ENCODE measurements at regions not wholly inside any gene's neighbourhood (a gene's known extent, or its start where the extent isn't known, plus 50 kb on each side); places are given as distances from the start of the nearest gene placed in this dataset.

DNA sequence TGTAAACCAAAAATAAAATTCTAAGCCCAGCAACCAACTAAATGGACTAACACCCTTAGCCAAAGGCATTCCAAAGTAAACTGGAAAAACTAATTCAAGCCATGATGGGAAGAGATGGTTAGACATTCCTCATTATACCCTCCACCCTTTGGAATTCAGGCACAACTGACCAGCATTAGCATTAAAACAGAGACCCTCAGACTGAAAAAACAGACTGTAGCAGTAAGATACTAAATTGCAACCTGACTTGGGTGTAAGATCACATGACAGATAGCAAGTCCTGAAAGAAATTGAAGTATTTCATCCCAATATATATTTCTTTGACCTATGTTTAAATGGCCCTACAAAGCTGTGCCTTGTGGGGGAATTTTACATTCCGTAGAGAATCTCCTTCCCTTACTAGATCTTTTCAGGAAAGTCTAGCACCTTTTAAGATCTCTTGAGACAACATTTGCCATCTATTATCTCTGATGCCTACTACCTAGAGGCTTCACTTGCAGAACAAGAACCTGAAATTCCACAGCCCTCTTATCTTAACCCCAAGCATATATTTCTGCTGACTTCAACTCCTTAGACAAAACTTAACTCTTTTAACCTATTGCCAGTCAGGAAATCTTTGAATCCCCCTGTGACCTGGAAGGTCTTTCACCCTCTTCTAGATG lies 750.2 kb upstream of the IGFBP3 start:
- DNase-seq (ENCODE audit: low spot score) = no peak

DNA sequence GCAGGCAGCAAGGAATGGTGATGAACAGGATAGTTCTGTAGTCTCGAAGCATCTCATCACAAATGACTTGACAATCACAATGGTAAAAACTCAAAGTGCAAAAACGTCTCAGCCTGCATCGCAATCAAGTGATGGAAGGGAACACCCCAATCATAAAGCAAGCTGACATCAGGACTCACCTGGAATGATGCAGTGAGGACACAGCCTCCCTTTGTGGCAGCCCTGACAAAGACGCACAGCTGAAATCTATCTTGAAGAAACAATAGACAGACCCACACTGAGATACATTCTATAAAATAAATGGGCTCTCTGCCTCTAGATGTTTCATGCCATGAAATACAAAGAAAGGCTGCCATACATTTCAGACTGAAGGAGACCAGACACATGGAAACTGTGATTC lies 748.0 kb upstream of the IGFBP3 start:
- no peak for DNase-seq (ENCODE audit: low spot score)

DNA sequence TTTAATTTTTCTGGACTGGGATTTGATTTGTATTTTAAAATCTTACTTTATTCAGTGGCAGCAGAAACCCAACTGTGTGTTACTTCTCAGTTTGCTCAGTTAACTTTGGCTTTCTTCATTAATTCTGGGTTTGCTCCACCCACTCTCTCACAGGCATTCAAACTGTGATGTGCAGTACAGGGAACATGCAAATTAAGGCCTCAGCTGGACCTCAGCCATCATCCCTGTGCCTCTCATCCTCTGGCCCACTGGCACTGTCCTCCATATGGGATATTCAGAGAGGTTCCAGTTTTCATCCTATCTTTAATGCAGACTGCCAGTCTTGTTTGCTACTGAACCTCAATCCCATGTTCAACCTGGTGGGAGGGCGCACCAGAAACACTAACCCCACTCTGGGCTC lies 743.4 kb upstream of the IGFBP3 start:
- DNase-seq (ENCODE audit: low spot score) = no peak

DNA sequence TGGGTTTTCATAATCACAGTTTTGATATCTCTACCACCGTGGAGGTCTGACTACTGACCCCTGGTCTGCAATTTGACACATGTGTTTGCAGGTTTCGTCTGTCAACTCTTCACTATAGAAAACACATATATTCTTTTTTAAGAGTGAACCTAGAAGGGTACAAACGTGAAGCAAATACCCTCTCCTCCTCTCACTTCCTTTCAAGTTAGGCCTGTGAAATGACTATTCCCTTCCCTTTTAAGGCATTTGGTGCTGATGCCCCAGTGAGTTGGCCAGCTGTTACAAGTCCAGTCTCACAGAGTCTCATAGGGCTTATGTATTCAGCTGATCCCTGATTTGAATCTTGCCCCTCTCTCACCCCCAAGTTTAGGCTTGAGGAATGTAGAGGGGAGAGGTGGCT lies 742.0 kb upstream of the IGFBP3 start:
- no peak for DNase-seq (ENCODE audit: low spot score)

DNA sequence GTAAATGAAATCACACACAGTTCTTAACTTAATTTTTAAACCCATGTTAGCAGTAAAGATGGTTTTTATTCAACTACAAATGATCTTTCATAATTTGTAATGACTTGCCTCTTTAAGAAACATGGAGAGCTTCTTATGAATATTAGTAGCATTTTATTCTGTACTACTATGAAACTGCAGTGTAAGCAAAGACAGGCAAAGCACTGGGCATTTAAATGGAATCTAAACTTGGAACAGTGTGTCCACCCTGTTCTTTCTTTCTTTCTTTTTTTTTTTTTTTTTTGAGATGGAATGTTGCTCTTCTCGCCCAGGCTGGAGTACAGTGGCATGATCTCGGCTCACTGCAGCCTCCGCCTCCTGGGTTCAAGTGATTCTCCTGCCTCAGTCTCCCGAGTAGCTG lies 740.4 kb upstream of the IGFBP3 start:
- DNase-seq (ENCODE audit: low spot score) = no peak

DNA sequence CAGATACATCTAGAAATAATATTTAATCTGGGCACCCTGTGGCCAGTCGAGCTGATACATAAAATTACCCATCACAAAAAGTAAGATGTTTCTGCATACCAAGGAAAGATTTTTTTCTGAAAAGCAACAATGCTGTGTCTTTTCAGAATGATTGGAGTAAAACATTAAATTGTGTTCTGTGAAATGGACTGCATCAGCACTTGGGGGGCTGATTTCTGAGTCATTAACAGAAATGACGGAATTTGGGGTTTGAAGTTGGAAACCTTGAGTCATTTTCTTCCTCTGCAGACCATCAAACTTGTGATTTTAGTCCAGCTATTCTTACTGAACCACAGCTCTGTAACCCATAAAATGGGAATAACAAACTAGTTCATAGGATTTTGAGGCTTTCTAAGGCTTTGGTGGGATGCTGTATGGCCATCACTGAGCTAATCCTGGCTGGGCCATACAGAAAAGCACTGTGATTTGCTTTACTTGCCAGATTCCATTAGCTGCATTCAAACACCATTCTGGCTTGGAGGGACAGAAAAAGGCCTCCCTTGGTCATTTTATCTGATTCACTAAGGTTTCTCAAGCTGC lies 739.4 kb upstream of the IGFBP3 start:
- DNase-seq (ENCODE audit: low spot score) = no peak

DNA sequence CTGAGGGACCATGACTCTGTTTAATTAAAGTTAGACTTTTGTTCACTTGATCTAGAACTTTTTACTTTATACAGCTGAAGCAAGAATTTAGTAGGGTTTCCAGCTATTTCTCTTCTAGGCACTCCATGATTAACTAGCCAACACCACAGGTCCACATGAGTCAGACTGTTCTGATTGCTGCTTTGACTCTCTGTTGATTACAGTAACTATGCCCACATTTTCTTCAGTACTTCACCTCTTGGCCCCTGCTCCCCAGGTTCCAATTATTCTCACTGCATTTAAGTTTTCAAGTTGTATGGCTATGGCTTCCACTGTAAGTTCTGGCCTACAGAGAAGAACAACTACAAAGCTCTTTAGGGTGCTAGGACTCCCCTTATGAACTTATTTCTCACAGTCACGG lies 737.2 kb upstream of the IGFBP3 start:
- no peak for DNase-seq (ENCODE audit: low spot score)

DNA sequence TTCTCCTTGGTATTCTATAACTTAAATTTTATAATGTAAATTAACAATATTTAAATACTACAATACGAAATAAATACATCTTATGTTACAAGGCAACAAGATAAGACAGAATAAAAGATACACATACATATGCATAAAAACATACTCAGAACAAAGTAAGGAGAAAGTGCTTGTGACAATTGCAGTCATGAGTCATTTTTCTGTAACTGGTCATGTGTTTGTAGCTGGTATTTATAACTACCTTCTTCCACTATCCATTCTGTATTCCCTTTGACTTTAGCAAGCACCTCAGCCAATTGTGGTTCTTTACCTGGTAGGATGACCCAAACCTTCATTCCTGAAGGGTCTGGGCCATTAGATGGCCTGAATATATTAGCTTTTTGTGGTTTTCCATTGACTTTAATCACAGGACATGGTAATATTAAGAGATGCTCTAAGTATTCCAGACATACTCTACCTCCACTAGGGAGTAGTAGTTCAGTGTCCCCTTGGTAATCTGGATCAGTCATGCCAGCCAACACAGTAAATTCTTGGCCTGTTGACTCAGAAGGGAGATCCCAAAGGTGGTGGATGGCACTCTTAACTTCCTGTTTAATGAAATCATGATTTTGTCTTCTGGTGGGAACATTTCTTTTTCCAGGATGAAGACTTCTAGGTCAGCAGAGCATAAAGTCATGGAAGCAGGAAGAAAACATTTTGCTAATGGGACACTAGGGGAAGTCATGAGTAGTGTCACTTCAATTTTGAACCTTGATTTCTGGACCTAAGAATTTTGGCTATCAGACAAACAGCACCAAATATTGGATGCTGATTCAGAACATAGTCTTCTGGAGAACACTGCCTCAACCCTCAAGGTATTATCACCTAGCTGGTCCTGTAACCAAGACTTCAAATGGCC lies 733.7 kb upstream of the IGFBP3 start:
- DNase-seq (ENCODE audit: low spot score) = no peak

DNA sequence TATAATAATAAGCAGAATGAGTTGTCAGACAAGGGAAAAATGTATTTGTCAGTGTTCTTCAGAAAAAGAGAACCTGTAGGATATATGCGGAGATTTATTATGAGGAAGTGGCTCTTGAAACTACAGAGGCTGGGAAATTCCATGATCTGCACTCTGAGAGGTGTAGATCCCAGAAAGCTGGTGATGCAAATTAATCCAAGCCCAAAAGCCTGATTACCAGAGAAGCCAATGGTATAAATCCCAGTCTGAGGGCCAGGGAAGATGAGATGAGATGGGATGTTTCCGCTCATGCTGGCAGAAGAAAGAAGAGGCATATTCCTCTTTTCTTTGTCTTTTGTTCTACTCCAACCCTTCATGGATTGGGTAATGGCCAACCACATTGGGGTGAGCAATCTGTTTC lies 732.8 kb upstream of the IGFBP3 start:
- no peak for DNase-seq (ENCODE audit: low spot score)

DNA sequence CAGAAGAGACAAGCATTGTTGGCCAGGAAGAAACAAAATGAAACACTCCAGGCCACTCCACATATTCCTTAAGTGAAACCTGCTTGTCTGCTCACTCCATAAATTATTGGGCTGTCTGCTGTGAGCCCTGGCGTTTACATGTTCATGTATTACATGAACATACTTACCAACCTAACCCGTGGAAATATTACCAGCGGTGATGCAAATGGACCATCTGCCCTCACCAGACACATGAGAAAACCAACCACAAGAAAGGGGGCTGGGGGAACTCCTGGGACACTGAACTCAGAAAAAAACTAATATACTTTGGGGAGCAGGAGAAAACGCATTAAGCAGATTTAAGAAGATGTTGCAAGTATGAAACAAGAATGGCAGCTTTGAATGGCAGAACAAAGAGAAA lies 731.2 kb upstream of the IGFBP3 start:
- no peak for DNase-seq (ENCODE audit: low spot score)

DNA sequence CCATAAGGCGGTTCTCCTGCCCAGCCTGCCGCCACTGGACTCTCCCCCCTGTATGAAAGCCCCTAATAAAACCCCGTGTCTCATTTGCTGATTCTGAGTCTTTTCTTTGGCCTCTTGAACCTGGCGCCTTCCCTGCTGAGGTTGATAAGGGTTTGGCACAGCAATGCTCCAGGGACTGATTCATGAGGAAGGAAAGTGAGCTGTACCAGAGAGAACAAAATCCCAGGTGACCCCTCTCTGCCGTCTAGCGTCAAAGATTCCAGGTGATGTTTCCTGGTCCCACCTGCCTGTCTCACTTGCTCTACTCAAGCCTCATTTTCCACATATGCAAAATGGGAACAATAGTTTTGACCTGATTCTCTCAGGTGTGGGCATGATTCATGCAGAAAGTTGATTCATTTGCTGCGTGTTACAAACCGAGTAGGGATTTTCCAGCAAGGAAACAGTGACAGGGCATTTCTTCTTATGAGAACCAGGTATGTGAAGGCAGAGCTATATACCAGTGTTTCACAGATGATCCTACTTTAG lies 730.6 kb upstream of the IGFBP3 start:
- no peak for DNase-seq (ENCODE audit: low spot score)

DNA sequence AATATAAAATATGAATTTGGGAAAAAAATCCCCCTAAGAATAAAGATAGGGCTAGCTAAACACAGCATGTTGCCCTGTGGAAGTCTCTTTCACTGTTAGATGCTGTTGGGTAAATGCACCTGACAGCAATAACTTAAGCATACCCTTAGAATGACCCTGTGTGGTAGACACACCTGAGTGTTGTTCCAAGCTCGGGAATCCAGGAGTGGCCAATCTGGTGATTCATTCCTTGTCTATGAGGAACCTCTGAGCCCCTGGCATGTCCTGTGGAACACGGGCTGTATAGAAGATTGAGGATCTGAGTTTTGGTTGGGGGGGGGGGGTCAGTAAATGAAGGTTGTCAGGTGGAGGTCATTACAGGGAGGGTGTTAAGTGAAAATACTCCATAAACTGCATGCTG lies 730.0 kb upstream of the IGFBP3 start:
- DNase-seq (ENCODE audit: low spot score) = no peak

DNA sequence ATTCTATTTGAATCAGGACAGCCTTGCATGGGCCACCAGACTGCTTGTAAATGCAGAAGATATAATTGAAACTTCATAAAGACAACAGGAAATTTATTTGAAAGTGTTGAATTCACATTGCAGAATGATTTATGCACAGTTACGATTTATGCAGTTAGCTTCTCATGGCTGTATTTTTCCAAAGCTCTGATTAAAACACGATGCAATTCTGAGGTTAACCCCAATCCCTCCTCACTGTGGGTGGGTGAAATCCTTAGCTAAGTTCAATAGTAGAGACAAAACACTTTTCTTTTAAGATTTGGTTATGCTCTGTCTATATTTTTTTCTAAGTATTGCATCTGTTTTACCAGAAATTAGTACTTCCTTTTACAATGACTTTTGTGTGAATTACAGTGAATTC lies 728.8 kb upstream of the IGFBP3 start:
- no peak for DNase-seq (ENCODE audit: low spot score)

DNA sequence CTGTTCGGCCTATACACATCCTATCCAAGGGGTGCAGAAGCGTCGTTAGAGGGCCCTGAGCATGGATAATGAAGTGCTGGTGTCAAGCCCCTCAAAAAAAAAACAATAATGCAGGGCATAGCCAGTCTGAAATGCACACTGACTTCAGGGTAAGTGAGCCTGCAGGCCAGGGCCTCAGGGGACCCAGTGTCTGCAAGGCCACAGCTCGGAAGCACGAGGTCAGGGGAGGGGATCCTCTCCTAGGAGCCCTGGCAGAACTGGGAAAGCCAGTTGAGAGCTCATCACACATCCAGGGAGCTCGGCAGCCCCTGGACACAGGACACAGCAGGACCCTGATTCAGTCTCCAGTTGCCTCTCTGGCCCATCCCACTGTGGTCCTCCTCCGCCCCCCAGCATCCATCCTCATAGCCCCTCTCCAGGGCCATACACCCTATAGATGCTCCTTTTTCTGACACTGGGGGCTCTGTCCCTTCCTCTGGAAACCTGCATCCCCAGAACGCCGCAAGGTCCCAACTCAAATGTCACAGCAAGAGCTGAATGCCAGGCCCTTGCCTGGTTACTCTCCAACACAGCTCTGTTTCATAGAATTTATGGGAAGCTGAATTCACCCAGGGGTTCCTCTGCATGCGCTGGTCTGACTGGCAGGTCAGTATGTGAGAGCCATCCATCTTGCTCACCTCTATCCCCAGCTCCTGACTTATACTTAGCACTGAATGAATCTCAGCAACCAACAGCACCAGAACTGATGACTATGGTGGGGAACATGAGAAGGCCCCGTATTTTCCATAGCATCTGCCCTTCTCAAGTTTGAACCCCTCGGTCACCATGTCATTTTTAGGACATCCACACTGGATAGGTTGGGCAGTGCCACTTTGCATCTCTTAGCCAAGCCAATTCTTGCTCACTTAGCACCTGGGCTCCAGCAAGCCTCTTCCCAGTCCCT lies 717.0 kb upstream of the IGFBP3 start:
- DNase-seq (ENCODE audit: low spot score) = no peak

DNA sequence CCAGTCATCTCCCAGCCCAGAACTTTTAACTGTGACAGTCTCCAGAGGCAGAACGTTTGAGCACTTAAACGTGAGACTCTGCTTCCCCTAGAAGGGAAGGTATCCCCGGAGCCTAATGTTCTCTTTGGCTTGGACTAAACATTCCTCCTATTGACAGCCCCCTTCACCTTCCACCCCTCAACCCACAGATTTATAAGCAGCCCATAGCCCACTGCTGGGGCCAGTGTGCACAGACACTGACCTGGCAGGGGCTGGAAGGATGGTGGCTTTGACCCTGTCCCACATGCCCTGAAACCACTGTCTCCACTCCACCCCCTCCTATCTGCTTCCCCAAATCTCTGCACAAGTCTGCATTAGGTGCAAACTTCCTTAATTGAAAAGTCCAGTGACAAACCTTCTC lies 715.0 kb upstream of the IGFBP3 start:
- DNase-seq (ENCODE audit: low spot score) = no peak

DNA sequence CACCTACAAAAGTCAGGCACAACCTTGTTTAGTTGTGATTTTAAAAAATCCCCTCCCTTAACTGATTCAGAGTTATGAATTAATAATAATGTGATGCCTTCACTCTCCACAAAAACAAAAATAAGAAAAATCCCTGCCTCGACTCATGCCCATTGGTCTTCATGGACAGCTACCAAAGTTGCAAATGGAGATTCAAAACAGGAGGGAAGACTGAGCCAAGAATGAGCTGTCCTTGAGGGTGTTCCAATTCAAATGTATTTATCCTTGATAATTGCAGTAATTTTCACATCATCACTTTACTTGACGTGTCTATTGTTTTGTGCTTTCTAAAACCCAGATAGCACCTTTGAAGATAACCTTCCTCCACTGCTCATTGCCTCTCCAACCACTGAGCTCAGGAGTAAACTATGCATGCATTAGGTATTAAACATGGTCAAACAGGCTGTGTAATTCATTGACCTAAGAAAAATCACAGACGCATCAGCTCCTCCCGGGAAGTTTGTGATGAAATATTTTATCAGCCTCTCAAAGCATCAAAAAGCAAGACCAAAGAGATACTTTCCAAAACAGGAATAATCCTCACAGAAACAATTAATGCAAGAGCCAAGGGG lies 712.7 kb upstream of the IGFBP3 start:
- DNase-seq (ENCODE audit: low spot score) = no peak

DNA sequence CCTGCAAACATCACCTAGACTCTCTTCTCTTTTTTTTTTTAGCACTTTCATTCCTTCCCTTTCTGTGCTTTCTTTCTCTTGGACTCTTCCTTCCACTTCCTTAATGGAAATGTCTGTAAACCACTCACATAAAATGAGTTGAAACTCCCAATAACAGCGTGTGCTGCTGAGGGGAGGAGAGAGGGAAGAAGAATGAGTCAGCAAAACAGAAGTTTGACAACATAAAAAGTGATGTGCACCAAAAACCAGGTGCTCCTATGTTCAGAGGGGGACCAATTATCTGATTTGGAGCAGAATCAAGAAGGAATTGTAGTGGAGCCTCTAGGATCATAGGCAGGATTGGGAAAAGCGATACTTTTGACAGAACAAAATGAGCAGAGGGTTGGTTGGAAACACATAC lies 712.1 kb upstream of the IGFBP3 start:
- no peak for DNase-seq (ENCODE audit: low spot score)

DNA sequence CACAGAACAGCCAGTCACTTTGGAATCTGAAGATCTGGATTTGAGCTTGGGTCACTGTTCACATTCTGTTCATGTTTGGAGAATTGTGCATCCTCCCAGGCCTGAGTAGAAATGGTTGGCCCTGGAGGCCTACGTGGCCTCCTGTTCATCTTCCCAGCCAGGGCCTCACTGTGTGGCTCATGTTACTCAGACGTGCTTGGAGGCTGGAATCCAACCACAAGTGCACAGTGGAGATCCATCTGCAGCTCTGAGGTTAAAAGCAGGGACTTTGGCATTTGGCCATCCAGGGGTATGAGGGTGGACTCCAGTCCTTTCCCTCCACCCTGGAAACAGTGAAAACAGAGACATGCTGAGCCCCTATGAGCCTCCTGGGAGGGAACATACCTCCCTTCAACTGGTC lies 709.0 kb upstream of the IGFBP3 start:
- DNase-seq (ENCODE audit: low spot score) = no peak

DNA sequence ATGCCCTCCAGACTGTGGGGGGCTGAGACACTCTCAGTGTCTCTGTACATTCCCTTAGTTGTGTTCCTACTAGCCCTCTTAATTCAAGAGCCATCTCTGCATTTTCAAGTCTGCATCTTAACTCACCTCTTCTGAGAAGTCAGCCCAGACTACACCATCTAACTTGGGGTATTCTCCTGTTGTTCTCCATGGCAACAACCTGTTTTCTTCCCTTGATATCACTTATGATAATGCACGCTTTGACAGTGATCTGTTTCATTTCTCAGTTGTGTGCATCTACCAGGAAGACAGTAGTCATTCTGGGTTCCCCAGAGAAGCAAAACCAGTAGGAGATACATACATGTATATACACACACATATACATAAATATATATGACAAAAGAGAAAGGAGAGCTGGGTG lies 707.3 kb upstream of the IGFBP3 start:
- no peak for DNase-seq (ENCODE audit: low spot score)

DNA sequence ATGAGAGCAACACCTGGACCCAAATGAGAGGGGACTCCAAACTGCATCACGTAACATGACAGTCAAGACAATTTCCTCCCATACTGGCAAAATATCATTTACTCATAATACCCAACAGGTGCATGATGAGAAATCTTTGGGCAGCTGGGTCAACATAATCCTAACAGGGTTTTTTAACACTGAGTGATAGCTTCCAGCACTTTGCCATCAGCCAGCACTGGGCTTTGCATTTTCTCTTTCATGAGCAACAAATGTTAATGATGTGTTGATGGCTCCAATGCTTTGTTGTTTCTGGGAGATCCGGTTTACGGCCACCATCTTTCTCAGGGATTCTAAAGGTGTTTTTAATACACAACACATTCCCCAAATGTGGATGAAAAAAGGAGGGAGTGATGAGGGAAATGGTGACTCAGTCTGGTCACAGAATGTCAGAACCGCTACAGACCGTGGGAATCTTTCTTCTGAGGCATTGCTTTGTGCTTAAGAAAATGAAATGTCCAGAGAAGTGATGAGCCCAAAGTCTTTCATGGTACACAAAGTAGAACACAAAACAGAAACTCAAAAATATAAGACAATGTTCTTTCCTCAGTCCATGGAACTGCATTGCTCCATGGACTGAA lies 705.7 kb upstream of the IGFBP3 start:
- no peak for DNase-seq (ENCODE audit: low spot score)

DNA sequence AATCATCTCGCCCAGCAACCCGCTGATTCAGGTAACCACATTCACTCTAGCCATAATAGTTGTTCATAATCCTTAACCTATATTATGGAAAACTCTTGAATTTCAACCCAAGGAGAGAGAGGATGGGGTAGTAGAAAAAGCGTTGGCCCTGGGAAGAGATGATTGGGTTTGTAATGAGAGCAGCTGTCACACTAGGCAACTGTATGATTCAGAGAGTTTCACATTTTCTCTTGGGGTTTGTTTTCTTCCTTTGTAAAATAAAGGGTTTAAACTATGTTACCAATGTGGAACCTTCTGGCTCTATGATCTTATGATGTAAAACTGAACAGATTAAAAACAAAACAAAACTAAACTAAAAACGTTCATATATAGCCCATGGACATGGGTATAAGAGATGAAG lies 705.2 kb upstream of the IGFBP3 start:
- DNase-seq (ENCODE audit: low spot score) = no peak
